ENCODE measurements at regions not wholly inside any gene's neighbourhood (a gene's known extent, or its start where the extent isn't known, plus 50 kb on each side); places are given as distances from the start of the nearest gene placed in this dataset.
A peak's percentile ranks its signal among the peaks of the same experiment; 100 is the strongest.

DNA sequence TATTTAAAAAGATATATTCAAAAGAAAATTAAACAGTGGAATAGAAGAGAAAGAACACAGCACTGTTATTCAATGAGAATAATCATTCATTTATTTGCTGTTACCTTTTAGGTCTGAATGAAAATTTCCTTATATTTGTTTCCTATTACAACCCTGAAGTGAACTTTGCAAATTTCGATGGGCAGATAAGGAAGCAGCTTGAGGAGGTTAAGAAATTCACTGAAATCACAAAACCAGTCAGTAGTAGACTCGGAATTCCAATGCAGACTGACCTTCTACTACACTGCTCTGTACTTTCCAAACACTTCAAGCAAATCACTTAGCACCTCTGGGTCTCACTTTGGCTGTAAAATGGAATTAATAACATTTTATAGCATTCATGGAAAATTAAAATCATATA, 172.0 kb upstream of the TP63 start:
- Mint-ChIP-seq H3K27ac (no peak overlapping the region), H3K4me1 (no peaks in the 10 kb centered on the region), H3K4me3 (no peak overlapping the region), H3K27me3 (no peaks in the 10 kb centered on the region), H3K9me3 (ENCODE audit: low read depth) (peaks cover 2% of the 10 kb centered on the region), H3K36me3 (no peaks in the 10 kb centered on the region)
- DNase-seq (no peak), ATAC-seq (no peak)
- CTCF ChIA-PET: no interaction called here

GRCh38 chr3:189460511-189460910, 170.7 kb upstream of the TP63 start:
- no peaks in the 10 kb centered on the region for H3K27me3 Mint-ChIP-seq
- H3K4me1 Mint-ChIP-seq: no peaks in the 10 kb centered on the region
- peaks cover 2% of the 10 kb centered on the region for H3K9me3 Mint-ChIP-seq (ENCODE audit: low read depth)
- H3K4me3 Mint-ChIP-seq: no peak overlapping the region
- CTCF ChIA-PET: no interaction called here
- no peak overlapping the region for H3K27ac Mint-ChIP-seq
- H3K36me3 Mint-ChIP-seq: no peaks in the 10 kb centered on the region
- ATAC-seq: no peak
- no peak for DNase-seq

- DNase-seq (no peak), ATAC-seq (no peak)
- no peaks in the 10 kb centered on the region for H3K27me3 Mint-ChIP-seq
- H3K4me3 Mint-ChIP-seq: no peak overlapping the region
- CTCF ChIA-PET: no interaction called here
- H3K9me3 Mint-ChIP-seq (ENCODE audit: low read depth): no peaks in the 10 kb centered on the region
- H3K4me1 Mint-ChIP-seq: peaks cover 2% of the 10 kb centered on the region
- H3K36me3 Mint-ChIP-seq: no peaks in the 10 kb centered on the region
- H3K27ac Mint-ChIP-seq: no peak overlapping the region
Observed at GRCh38 chr3:189464799-189465198, 166.4 kb upstream of the TP63 start.

DNA sequence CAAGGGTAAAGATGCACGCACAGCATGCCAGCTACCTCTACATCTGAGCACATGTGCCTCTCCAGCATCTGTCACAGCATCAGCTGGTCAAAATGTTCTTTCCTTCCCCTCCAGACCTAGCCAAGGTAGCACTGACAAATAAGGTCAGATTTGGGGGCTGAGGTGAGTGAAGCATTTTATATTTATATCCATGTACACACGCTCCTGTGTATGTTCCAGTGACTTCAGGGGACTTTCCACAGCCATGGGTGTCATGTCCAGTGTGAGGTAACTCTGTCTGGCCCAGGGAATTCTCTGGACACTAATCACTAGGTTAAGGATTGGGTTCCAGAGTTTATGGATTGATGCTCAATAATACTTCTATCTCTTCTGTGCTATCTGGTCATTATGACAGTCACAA, 165.2 kb upstream of the TP63 start:
- CTCF ChIA-PET: no interaction called here
- Mint-ChIP-seq H3K4me3 (no peak overlapping the region), H3K9me3 (ENCODE audit: low read depth) (no peaks in the 10 kb centered on the region), H3K27ac (no peak overlapping the region), H3K4me1 (peaks cover 2% of the 10 kb centered on the region), H3K27me3 (no peaks in the 10 kb centered on the region), H3K36me3 (no peaks in the 10 kb centered on the region)
- ATAC-seq (no peak), DNase-seq (no peak)

- Mint-ChIP-seq H3K4me1 (peaks cover 2% of the 10 kb centered on the region), H3K36me3 (no peaks in the 10 kb centered on the region), H3K27ac (no peak overlapping the region), H3K4me3 (no peak overlapping the region), H3K27me3 (no peaks in the 10 kb centered on the region), H3K9me3 (ENCODE audit: low read depth) (no peaks in the 10 kb centered on the region)
- ATAC-seq (peak; percentile 36), DNase-seq (no peak)
- CTCF ChIA-PET: no interaction called here
Observed at GRCh38 chr3:189467451-189467850, 163.7 kb upstream of the TP63 start.

DNA sequence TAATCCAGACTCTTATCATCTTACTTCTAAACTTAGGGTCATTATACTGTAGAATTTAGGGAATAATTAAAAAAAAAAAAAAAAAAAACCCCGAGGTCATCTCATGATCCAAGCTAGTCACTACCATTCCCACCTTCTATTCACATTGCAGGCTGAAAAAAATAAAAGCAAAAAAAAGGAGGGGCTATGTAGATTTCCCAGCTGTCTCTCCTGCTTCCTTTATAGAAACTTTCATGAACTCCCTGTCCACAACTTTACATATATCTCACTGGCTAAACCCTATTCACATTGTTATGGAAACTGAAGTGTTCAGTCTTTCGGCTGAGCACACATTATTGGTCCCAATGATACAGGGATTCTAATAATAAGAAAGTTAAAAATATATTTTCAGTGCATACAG, 156.2 kb upstream of the TP63 start:
- H3K4me3 Mint-ChIP-seq: no peak overlapping the region
- no peaks in the 10 kb centered on the region for H3K27me3 Mint-ChIP-seq
- CTCF ChIA-PET: no interaction called here
- ATAC-seq (no peak), DNase-seq (no peak)
- H3K4me1 Mint-ChIP-seq: no peaks in the 10 kb centered on the region
- no peaks in the 10 kb centered on the region for H3K9me3 Mint-ChIP-seq (ENCODE audit: low read depth)
- H3K27ac Mint-ChIP-seq: no peak overlapping the region
- peaks cover 1% of the 10 kb centered on the region for H3K36me3 Mint-ChIP-seq

- CTCF ChIA-PET: no interaction called here
- DNase-seq: no peak
- no peak for ATAC-seq
- H3K4me3 Mint-ChIP-seq: no peak overlapping the region
- no peaks in the 10 kb centered on the region for H3K27me3 Mint-ChIP-seq
- H3K4me1 Mint-ChIP-seq: no peaks in the 10 kb centered on the region
- H3K27ac Mint-ChIP-seq: no peak overlapping the region
- peaks cover 1% of the 10 kb centered on the region for H3K36me3 Mint-ChIP-seq
- H3K9me3 Mint-ChIP-seq (ENCODE audit: low read depth): peaks cover 5% of the 10 kb centered on the region
Observed at GRCh38 chr3:189477614-189478013, 153.6 kb upstream of the TP63 start.

GRCh38 chr3:189486556-189486955, 144.6 kb upstream of the TP63 start:
- peaks cover 5% of the 10 kb centered on the region for H3K9me3 Mint-ChIP-seq (ENCODE audit: low read depth)
- ATAC-seq (no peak), DNase-seq (no peak)
- H3K27ac Mint-ChIP-seq: no peak overlapping the region
- no peaks in the 10 kb centered on the region for H3K27me3 Mint-ChIP-seq
- no peak overlapping the region for H3K4me3 Mint-ChIP-seq
- CTCF ChIA-PET: no interaction called here
- H3K4me1 Mint-ChIP-seq: no peaks in the 10 kb centered on the region
- H3K36me3 Mint-ChIP-seq: peaks cover 1% of the 10 kb centered on the region

GRCh38 chr3:189488241-189488767, 142.9 kb upstream of the TP63 start:
- CTCF ChIA-PET: no interaction called here
- Mint-ChIP-seq H3K36me3 (no peaks in the 10 kb centered on the region), H3K4me1 (no peaks in the 10 kb centered on the region), H3K4me3 (no peak overlapping the region), H3K9me3 (ENCODE audit: low read depth) (no peaks in the 10 kb centered on the region), H3K27me3 (no peaks in the 10 kb centered on the region), H3K27ac (no peak overlapping the region)
- ATAC-seq (no peak), DNase-seq (no peak)

DNA sequence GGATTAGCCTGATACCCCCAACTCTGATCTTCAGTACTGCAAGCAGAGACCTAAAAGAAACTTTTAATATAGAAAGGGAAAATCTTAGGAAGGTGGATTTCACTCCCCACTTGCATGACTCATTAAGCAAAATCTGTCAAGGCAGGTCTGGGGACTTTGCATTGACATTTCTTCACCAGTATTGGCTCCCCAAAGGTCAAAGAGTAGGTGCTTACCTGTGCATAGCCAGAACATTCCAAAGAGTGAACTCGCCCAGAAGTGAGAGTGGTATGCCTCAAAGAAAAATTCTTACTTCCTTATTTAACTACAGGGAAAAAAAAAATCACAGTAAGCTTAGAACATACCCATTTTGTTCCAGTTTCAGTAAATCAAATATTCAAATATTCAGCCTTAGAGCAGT, 140.9 kb upstream of the TP63 start:
- no peak overlapping the region for H3K27ac Mint-ChIP-seq
- DNase-seq: no peak
- CTCF ChIA-PET: no interaction called here
- no peaks in the 10 kb centered on the region for H3K36me3 Mint-ChIP-seq
- H3K4me3 Mint-ChIP-seq: no peak overlapping the region
- no peaks in the 10 kb centered on the region for H3K9me3 Mint-ChIP-seq (ENCODE audit: low read depth)
- H3K4me1 Mint-ChIP-seq: no peaks in the 10 kb centered on the region
- ATAC-seq: no peak
- H3K27me3 Mint-ChIP-seq: no peaks in the 10 kb centered on the region

- Mint-ChIP-seq H3K4me1 (no peaks in the 10 kb centered on the region), H3K27ac (no peak overlapping the region), H3K36me3 (no peaks in the 10 kb centered on the region), H3K4me3 (no peak overlapping the region), H3K27me3 (no peaks in the 10 kb centered on the region), H3K9me3 (ENCODE audit: low read depth) (no peaks in the 10 kb centered on the region)
- CTCF ChIA-PET: no interaction called here
- ATAC-seq: no peak
- DNase-seq: no peak
Observed at GRCh38 chr3:189490749-189491148, 140.4 kb upstream of the TP63 start.

DNA sequence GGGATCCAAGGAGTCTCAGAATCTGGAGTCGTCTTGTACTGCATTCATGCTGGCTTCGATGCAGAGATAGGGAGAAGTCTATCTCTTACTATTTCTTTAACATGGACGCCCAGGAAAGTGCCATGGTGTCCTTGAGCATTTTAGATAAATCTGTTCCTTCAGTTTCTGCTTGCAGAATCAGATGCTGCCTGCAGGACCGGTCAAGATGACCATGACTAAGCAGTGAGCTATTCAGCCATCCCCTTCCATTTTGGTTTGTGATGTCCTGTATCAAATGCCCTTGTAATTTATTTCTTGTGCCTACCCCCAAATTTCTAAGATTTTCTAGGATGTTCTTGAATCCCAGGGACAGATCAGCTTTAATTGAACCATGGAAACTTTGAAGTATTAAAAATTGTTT, 139.4 kb upstream of the TP63 start:
- no peak for DNase-seq
- Mint-ChIP-seq H3K27ac (no peak overlapping the region), H3K9me3 (ENCODE audit: low read depth) (no peaks in the 10 kb centered on the region), H3K36me3 (no peaks in the 10 kb centered on the region), H3K27me3 (no peaks in the 10 kb centered on the region), H3K4me1 (no peaks in the 10 kb centered on the region), H3K4me3 (no peak overlapping the region)
- CTCF ChIA-PET: no interaction called here
- no peak for ATAC-seq

DNA sequence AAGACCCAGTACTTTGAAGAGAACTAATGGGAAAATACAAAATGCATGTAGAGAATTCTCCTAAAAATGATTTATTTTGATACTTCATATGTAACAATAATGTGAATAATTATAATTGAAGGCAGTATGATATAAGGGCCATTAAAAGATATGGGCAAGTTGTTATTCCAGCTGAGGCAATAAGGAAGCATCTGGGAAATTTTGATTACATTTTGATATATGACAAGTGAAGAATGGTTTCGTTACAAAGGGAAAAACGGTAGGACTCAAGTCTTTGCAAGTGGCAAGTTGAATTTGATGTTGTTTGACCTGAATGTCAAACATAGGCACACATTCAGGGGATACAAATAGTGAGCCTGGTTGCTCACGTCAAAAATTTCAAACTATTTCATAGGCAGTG, 137.9 kb upstream of the TP63 start:
- Mint-ChIP-seq H3K27me3 (no peaks in the 10 kb centered on the region), H3K4me3 (no peak overlapping the region), H3K4me1 (no peaks in the 10 kb centered on the region), H3K27ac (no peak overlapping the region), H3K36me3 (no peaks in the 10 kb centered on the region), H3K9me3 (ENCODE audit: low read depth) (no peaks in the 10 kb centered on the region)
- DNase-seq (no peak), ATAC-seq (no peak)
- CTCF ChIA-PET: no interaction called here

DNA sequence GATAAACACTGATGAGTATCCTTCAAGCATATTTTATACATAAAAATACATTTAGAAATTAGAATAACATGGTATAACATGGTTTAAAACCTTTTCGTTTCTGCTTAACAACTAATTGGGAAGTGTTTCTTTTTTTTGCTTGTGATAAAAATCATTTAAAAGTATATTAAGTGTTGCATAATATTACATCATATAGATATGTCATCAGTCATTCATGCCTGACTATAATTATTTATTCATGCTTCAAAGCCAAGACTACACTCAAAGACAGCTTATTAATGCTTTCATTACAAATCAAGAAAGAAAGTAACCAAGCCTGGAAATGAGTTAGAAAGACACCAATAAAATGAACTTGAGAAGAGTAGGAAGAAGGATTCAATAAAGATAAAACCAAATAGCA, 136.6 kb upstream of the TP63 start:
- Mint-ChIP-seq H3K27me3 (no peaks in the 10 kb centered on the region), H3K9me3 (ENCODE audit: low read depth) (no peaks in the 10 kb centered on the region), H3K27ac (no peak overlapping the region), H3K36me3 (no peaks in the 10 kb centered on the region), H3K4me1 (no peaks in the 10 kb centered on the region), H3K4me3 (no peak overlapping the region)
- CTCF ChIA-PET: no interaction called here
- ATAC-seq: no peak
- DNase-seq: no peak

DNA sequence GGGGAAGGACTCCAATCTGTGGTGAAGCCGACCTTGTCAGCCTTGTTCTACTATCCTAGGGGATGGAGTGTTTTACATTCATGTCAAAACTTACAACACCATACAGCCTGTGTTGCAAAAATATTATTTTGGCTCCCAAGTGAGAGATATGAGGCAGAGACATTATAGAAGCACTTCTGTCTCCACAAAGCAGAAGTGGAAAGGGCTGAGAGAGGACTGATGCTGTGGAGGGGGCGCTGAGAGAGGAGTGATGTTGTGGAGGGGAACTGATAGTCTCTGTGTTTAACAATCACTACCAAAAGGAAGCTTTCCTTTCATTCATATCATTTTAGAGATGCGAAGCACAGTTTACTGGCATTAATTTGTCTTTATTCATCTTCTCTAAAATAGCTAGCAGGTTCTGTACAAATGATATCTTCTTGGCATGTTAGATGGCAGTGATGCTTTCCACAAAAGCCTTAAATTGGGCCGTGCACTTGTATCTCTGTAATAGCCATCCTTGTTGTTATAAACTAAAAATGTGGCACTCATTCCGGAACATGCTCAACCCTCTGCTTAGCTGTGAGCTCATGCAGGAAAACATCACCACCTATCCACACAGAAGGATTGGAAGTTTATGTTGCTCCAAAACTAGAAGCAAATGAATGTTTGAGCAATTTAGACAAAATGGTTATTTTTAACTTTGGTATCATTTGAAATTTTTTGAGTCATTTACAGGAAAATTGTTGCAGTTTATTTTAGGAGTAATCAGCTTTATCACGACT, 134.6 kb upstream of the TP63 start:
- no peak overlapping the region for H3K27ac Mint-ChIP-seq
- CTCF ChIA-PET: no interaction called here
- no peak for ATAC-seq
- peaks cover 1% of the 10 kb centered on the region for H3K36me3 Mint-ChIP-seq
- H3K9me3 Mint-ChIP-seq (ENCODE audit: low read depth): peaks cover 5% of the 10 kb centered on the region
- no peaks in the 10 kb centered on the region for H3K27me3 Mint-ChIP-seq
- H3K4me3 Mint-ChIP-seq: no peak overlapping the region
- no peaks in the 10 kb centered on the region for H3K4me1 Mint-ChIP-seq
- DNase-seq: no peak
